Neural progenitor cell (in vitro differentiated cells): ENCODE measurements at regions not wholly inside any gene's neighbourhood (a gene's known extent, or its start where the extent isn't known, plus 50 kb on each side); places are given as distances from the start of the nearest gene placed in this dataset.

ENCODE experiments used
- DNase-seq: peaks from one replicate; pipeline ENCODE4 v3.0.0-alpha.2; 2016; ENCODE audit warnings: low spot score
- H2AFZ ChIP-seq: fragments of 200-600 bp; sonication (generic); replicated peaks from 2 replicates; pipeline ENCODE4 v1.6.1; 2016; ENCODE audit warnings: antibody characterized with exemption
- H3F3A ChIP-seq: fragments of 200-600 bp; sonication (generic); 2 replicates; pipeline ENCODE4 v1.6.1; 2016; ENCODE audit warnings: antibody characterized with exemption, low read depth
- H3K27ac ChIP-seq: fragments of 200-600 bp; sonication (generic); 2 replicates; pipeline ENCODE4 v1.5.1; 2016; ENCODE audit warnings: mild to moderate bottlenecking
- H3K27me3 ChIP-seq: fragments of 200-600 bp; sonication (generic); 2 replicates; pipeline ENCODE4 v1.6.1; 2016; ENCODE audit warnings: mild to moderate bottlenecking, moderate library complexity
- H3K36me3 ChIP-seq: fragments of 200-600 bp; sonication (generic); 2 replicates; pipeline ENCODE4 v1.5.1; 2016
- H3K4me1 ChIP-seq: fragments of 200-600 bp; sonication (generic); 2 replicates; pipeline ENCODE4 v1.6.1; 2016; ENCODE audit warnings: mixed run types
- H3K4me2 ChIP-seq: fragments of 200-600 bp; sonication (generic); 2 replicates; pipeline ENCODE4 v1.6.1; 2016
- H3K4me3 ChIP-seq: fragments of 200-600 bp; sonication (generic); 2 replicates; pipeline ENCODE4 v1.5.1; 2016
- H3K79me2 ChIP-seq: fragments of 200-600 bp; sonication (generic); 2 replicates; pipeline ENCODE4 v1.6.1; 2016; ENCODE audit warnings: low read depth
- H3K9ac ChIP-seq: fragments of 200-600 bp; sonication (generic); 2 replicates; pipeline ENCODE4 v1.6.1; 2016
- H3K9me3 ChIP-seq: fragments of 200-600 bp; sonication (generic); 2 replicates; pipeline ENCODE4 v1.5.1; 2016; ENCODE audit warnings: low read depth
- H4K20me1 ChIP-seq: fragments of 200-600 bp; sonication (generic); 2 replicates; pipeline ENCODE4 v1.6.1; 2016; ENCODE audit warnings: low read depth
- H3K27ac Mint-ChIP-seq: 3 replicates; pipeline ENCODE4 v1.8.0; 2021; ENCODE audit warnings: mixed read lengths
- H3K27me3 Mint-ChIP-seq: 2 replicates; pipeline ENCODE4 v1.8.0; 2022; ENCODE audit warnings: low read depth, mild to moderate bottlenecking, inconsistent platforms, moderate library complexity, mixed read lengths; ENCODE audit not compliant: insufficient read depth
- H3K36me3 Mint-ChIP-seq: 3 replicates; pipeline ENCODE4 v1.8.0; 2021; ENCODE audit warnings: mixed read lengths
- H3K4me1 Mint-ChIP-seq: 3 replicates; pipeline ENCODE4 v1.8.0; 2021; ENCODE audit warnings: mixed read lengths
- H3K4me3 Mint-ChIP-seq: 3 replicates; pipeline ENCODE4 v1.8.0; 2021; ENCODE audit warnings: mild to moderate bottlenecking, moderate library complexity, mixed read lengths
- H3K9me3 Mint-ChIP-seq: 3 replicates; pipeline ENCODE4 v1.8.0; 2020; ENCODE audit warnings: mixed read lengths
- EZH2 ChIP-seq: fragments of 200-600 bp; sonication (generic); IDR thresholded peaks from 2 replicates; pipeline ENCODE4 v1.6.1; 2017; ENCODE audit warnings: antibody characterized with exemption, mild to moderate bottlenecking, moderate library complexity
- EZH2phosphoT487 ChIP-seq: fragments of 200-600 bp; sonication (generic); IDR thresholded peaks from 2 replicates; pipeline ENCODE4 v1.6.1; 2017; ENCODE audit warnings: antibody characterized with exemption
- TF ChIP-seq, protein P1 (sequence below): fragments of 200-600 bp; sonication (generic); IDR thresholded peaks from 2 replicates; pipeline ENCODE4 v1.5.1; 2017; ENCODE audit warnings: antibody characterized with exemption, mild to moderate bottlenecking

DNA sequence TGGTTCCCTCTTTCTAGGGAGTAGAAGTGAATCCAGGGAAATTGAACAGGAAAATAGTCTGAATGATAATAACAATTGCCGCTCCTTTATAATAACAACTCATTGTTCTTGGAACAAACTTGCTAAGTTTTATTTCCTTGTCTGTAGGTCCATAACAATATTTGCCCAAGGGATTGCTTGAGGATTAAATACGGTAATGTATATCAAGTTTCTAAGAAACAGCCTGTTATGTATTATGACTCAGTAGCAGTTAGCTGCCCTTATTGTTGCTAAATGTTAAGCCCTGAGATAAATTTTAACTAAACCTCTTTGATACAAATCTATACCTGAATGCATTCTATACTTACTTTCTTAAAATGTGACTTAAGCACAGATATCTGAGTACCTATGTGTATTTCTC, 215.9 kb upstream of the AADAT start:
- Histone ChIP-seq H3K9ac (no peak overlapping the region), H2AFZ (no peak overlapping the region), H3K27ac (no peak overlapping the region), H3K27me3 (no peaks in the 10 kb centered on the region), H4K20me1 (no peaks in the 10 kb centered on the region), H3F3A (no peaks in the 10 kb centered on the region), H3K9me3 (no peaks in the 10 kb centered on the region), H3K79me2 (no peaks in the 10 kb centered on the region), H3K4me1 (no peaks in the 10 kb centered on the region), H3K36me3 (no peaks in the 10 kb centered on the region), H3K4me3 (no peak overlapping the region), H3K4me2 (no peak overlapping the region)
- no peak for DNase-seq
- no peaks in the 10 kb centered on the region for H3K4me1 Mint-ChIP-seq
- no peaks in the 10 kb centered on the region for H3K36me3 Mint-ChIP-seq
- H3K4me3 Mint-ChIP-seq: no peak overlapping the region
- TF ChIP-seq, protein P1, sequence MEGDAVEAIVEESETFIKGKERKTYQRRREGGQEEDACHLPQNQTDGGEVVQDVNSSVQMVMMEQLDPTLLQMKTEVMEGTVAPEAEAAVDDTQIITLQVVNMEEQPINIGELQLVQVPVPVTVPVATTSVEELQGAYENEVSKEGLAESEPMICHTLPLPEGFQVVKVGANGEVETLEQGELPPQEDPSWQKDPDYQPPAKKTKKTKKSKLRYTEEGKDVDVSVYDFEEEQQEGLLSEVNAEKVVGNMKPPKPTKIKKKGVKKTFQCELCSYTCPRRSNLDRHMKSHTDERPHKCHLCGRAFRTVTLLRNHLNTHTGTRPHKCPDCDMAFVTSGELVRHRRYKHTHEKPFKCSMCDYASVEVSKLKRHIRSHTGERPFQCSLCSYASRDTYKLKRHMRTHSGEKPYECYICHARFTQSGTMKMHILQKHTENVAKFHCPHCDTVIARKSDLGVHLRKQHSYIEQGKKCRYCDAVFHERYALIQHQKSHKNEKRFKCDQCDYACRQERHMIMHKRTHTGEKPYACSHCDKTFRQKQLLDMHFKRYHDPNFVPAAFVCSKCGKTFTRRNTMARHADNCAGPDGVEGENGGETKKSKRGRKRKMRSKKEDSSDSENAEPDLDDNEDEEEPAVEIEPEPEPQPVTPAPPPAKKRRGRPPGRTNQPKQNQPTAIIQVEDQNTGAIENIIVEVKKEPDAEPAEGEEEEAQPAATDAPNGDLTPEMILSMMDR: no peak
- no peak for TF ChIP-seq EZH2phosphoT487
- no peak for TF ChIP-seq EZH2
- H3K27me3 Mint-ChIP-seq: peaks cover 2% of the 10 kb centered on the region
- no peak overlapping the region for H3K27ac Mint-ChIP-seq
- no peaks in the 10 kb centered on the region for H3K9me3 Mint-ChIP-seq

DNA sequence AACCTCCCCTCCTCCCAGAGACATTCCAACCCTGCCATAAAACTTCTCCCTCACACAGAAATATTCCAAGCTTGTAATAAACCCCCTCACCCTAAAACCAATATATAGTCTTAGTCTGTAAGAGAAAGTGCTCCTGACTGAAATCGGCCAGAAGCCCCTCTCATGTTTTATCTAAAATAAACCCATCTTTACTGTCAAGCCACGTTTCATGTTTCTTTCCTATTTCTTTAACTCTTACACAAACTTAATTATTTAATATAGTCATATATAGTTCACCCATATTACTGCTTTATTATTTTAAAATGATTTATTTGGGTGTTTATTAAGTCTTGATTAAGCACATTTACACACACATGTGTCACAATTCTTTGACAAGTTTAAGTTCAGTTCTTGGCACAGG, 191.3 kb upstream of the AADAT start:
- no peak overlapping the region for H3K27ac ChIP-seq
- H3K27me3 ChIP-seq: no peaks in the 10 kb centered on the region
- no peaks in the 10 kb centered on the region for H3F3A ChIP-seq
- DNase-seq: no peak
- H3K9ac ChIP-seq: no peak overlapping the region
- H3K4me3 ChIP-seq: no peak overlapping the region
- H3K9me3 ChIP-seq: peaks cover 4% of the 10 kb centered on the region
- Mint-ChIP-seq H3K9me3 (peaks cover 14% of the 10 kb centered on the region), H3K4me3 (no peak overlapping the region), H3K36me3 (no peaks in the 10 kb centered on the region), H3K4me1 (peaks cover 5% of the 10 kb centered on the region), H3K27ac (no peak overlapping the region), H3K27me3 (no peaks in the 10 kb centered on the region)
- H3K4me1 ChIP-seq: no peaks in the 10 kb centered on the region
- no peaks in the 10 kb centered on the region for H3K79me2 ChIP-seq
- TF ChIP-seq, protein P1: no peak
- TF ChIP-seq EZH2phosphoT487: no peak
- TF ChIP-seq EZH2: no peak
- H3K36me3 ChIP-seq: no peaks in the 10 kb centered on the region
- H3K4me2 ChIP-seq: no peak overlapping the region
- no peaks in the 10 kb centered on the region for H4K20me1 ChIP-seq
- no peak overlapping the region for H2AFZ ChIP-seq

DNA sequence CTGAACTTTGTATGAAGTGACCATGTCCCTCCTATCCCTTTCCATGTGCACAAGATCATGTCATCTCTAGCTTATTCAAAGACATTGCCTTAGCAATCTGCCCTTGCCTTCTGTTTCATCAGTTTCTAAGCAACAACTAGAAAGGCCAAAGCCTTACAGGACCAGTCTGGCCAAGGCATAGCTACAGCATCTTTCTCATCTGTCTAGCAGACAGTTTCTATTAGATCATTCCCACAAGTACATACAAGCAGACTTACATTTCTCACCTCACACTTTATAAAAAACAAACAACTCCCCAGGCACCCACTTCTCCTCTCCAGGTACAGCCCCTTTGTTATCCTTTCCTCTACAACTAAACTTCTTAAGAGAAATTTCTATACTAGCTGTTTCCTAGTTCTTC, 188.7 kb upstream of the AADAT start:
- Histone ChIP-seq H2AFZ (no peak overlapping the region), H3F3A (no peaks in the 10 kb centered on the region), H3K27ac (no peak overlapping the region), H3K9ac (no peak overlapping the region), H3K79me2 (no peaks in the 10 kb centered on the region), H3K4me1 (no peaks in the 10 kb centered on the region), H3K27me3 (no peaks in the 10 kb centered on the region), H3K9me3 (peaks cover 4% of the 10 kb centered on the region), H3K36me3 (no peaks in the 10 kb centered on the region), H3K4me3 (no peak overlapping the region), H4K20me1 (no peaks in the 10 kb centered on the region), H3K4me2 (no peak overlapping the region)
- Mint-ChIP-seq H3K9me3 (peaks cover 14% of the 10 kb centered on the region), H3K4me1 (peaks cover 5% of the 10 kb centered on the region), H3K27ac (no peak overlapping the region), H3K36me3 (no peaks in the 10 kb centered on the region), H3K4me3 (no peak overlapping the region), H3K27me3 (no peaks in the 10 kb centered on the region)
- no peak for DNase-seq
- TF ChIP-seq EZH2phosphoT487 (no peak), EZH2 (no peak)
- TF ChIP-seq, protein P1: no peak

DNA sequence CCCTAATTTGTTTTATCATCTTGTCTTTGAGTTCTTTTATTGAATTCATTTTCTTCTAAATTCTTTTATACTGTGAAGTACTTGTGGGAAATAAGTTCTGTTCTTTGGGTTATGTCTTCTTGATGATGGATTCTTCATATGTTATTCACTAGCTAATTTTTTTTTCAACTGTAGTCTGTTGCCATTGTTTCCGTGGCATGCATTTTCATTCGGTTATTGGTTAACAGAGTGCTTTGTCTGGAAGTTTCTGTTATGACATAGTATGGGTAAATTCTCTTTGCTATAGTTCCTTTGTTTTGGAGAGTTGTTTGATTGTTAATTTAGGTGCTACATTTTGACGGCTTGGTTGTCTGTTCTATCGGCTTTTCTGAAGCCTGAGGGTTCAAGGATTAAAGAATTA, 184.9 kb upstream of the AADAT start:
- H3K79me2 ChIP-seq: no peaks in the 10 kb centered on the region
- TF ChIP-seq, protein P1: no peak
- TF ChIP-seq EZH2phosphoT487 (no peak), EZH2 (no peak)
- no peaks in the 10 kb centered on the region for H3K4me1 ChIP-seq
- H3K27me3 Mint-ChIP-seq: no peaks in the 10 kb centered on the region
- H3K27ac ChIP-seq: no peak overlapping the region
- H3K36me3 ChIP-seq: no peaks in the 10 kb centered on the region
- no peaks in the 10 kb centered on the region for H3K9me3 ChIP-seq
- no peak overlapping the region for H3K27ac Mint-ChIP-seq
- no peak overlapping the region for H3K4me3 Mint-ChIP-seq
- no peak overlapping the region for H3K9ac ChIP-seq
- H4K20me1 ChIP-seq: no peaks in the 10 kb centered on the region
- no peak overlapping the region for H3K4me3 ChIP-seq
- no peak for DNase-seq
- no peaks in the 10 kb centered on the region for H3F3A ChIP-seq
- H3K27me3 ChIP-seq: no peaks in the 10 kb centered on the region
- H3K4me1 Mint-ChIP-seq: no peaks in the 10 kb centered on the region
- H3K36me3 Mint-ChIP-seq: no peaks in the 10 kb centered on the region
- H3K4me2 ChIP-seq: no peak overlapping the region
- H3K9me3 Mint-ChIP-seq: peaks cover 3% of the 10 kb centered on the region
- H2AFZ ChIP-seq: no peak overlapping the region
